ENCODE measurements at regions not wholly inside any gene's neighbourhood (a gene's known extent, or its start where the extent isn't known, plus 50 kb on each side); places are given as distances from the start of the nearest gene placed in this dataset.

- TF ChIP-seq CTCF (IDR thresholded peaks at IDR 0.05; ENCODE audit: low read depth, low read length): no peak
- DNase-seq (ENCODE audit: low read depth in 2 of 2): no peak
- H3K4me3 ChIP-seq (replicated peaks in 1 of 2; ENCODE audit: low read depth in 2 of 2, low read length in 2 of 2): no peak overlapping the region
Measured at GRCh38 chr2:8416001-8416571, 265.8 kb upstream of the ID2 start.

- DNase-seq (ENCODE audit: low read depth in 2 of 2): no peak
- TF ChIP-seq CTCF (IDR thresholded peaks at IDR 0.05; ENCODE audit: low read depth, low read length): no peak
- no peak overlapping the region for H3K4me3 ChIP-seq (replicated peaks in 1 of 2; ENCODE audit: low read depth in 2 of 2, low read length in 2 of 2)
Measured at GRCh38 chr2:8416849-8417832, 264.7 kb upstream of the ID2 start.

GRCh38 chr2:8418721-8419120, 263.1 kb upstream of the ID2 start:
- no peak overlapping the region for H3K4me3 ChIP-seq (replicated peaks in 1 of 2; ENCODE audit: low read depth in 2 of 2, low read length in 2 of 2)
- TF ChIP-seq CTCF (IDR thresholded peaks at IDR 0.05; ENCODE audit: low read depth, low read length): no peak
- DNase-seq (ENCODE audit: low read depth in 2 of 2): no peak

- no peak overlapping the region for H3K4me3 ChIP-seq (replicated peaks in 1 of 2; ENCODE audit: low read depth in 2 of 2, low read length in 2 of 2)
- DNase-seq (ENCODE audit: low read depth in 2 of 2): no peak
- TF ChIP-seq CTCF (IDR thresholded peaks at IDR 0.05; ENCODE audit: low read depth, low read length): no peak
Measured at GRCh38 chr2:8421658-8422449, 260.0 kb upstream of the ID2 start.

- DNase-seq (ENCODE audit: low read depth in 2 of 2): no peak
- H3K4me3 ChIP-seq (replicated peaks in 1 of 2; ENCODE audit: low read depth in 2 of 2, low read length in 2 of 2): no peak overlapping the region
- TF ChIP-seq CTCF (IDR thresholded peaks at IDR 0.05; ENCODE audit: low read depth, low read length): no peak
Measured at GRCh38 chr2:8422450-8422800, 259.4 kb upstream of the ID2 start.

- TF ChIP-seq CTCF (IDR thresholded peaks at IDR 0.05; ENCODE audit: low read depth, low read length): no peak
- no peak overlapping the region for H3K4me3 ChIP-seq (replicated peaks in 1 of 2; ENCODE audit: low read depth in 2 of 2, low read length in 2 of 2)
- DNase-seq (ENCODE audit: low read depth in 2 of 2): no peak
Measured at GRCh38 chr2:8424997-8425900, 256.6 kb upstream of the ID2 start.
